Stimulated activated CD4-positive, alpha-beta T cell treated with anti-CD3 and anti-CD28 coated beads, Interleukin-1b, Interleukin-23, amount 100 ng/mL, for 48 hours (primary cell): ENCODE measurements at regions not wholly inside any gene's neighbourhood (a gene's known extent, or its start where the extent isn't known, plus 50 kb on each side); places are given as distances from the start of the nearest gene placed in this dataset.
"Not testable (repeated sequence)": the region's sequence is repeated elsewhere in the genome, so short reads cannot be mapped to it uniquely, and the experiment has no call there.

Experiments
- DNase-seq: peaks from one replicate; pipeline ENCODE4 v3.0.0-alpha.2; 2020

- DNase-seq = no peak
Measured at GRCh38 chr4:174066611-174067205, 216.8 kb downstream of the FBXO8 start.

GRCh38 chr4:174062831-174063230, 220.6 kb downstream of the FBXO8 start:
- no peak for DNase-seq

- DNase-seq = no peak
Measured at GRCh38 chr4:174061026-174061425, 222.4 kb downstream of the FBXO8 start.

- DNase-seq = no peak
Measured at GRCh38 chr4:174058846-174059245, 224.6 kb downstream of the FBXO8 start.

- no peak for DNase-seq
Measured at GRCh38 chr4:174056959-174057358, 226.5 kb downstream of the FBXO8 start.

- no peak for DNase-seq
Measured at GRCh38 chr4:174055344-174055743, 228.1 kb downstream of the FBXO8 start.

- DNase-seq = no peak
Measured at GRCh38 chr4:174053895-174054294, 229.6 kb downstream of the FBXO8 start.

- DNase-seq = no peak
Measured at GRCh38 chr4:174047363-174047762, 236.1 kb downstream of the FBXO8 start.

- DNase-seq = not testable (repeated sequence)
Measured at GRCh38 chr4:174045829-174046228, 237.6 kb downstream of the FBXO8 start.

GRCh38 chr4:174045381-174045780, 238.1 kb downstream of the FBXO8 start:
- DNase-seq = no peak

- no peak for DNase-seq
Measured at GRCh38 chr4:174041555-174042105, 241.8 kb downstream of the FBXO8 start.

GRCh38 chr4:174040287-174040686, 243.2 kb downstream of the FBXO8 start:
- DNase-seq = no peak

- no peak for DNase-seq
Measured at GRCh38 chr4:174038481-174038880, 245.0 kb downstream of the FBXO8 start.

- DNase-seq = no peak
Measured at GRCh38 chr4:174037631-174038030, 245.8 kb downstream of the FBXO8 start.

GRCh38 chr4:174037049-174037448, 246.4 kb downstream of the FBXO8 start:
- no peak for DNase-seq

- no peak for DNase-seq
Measured at GRCh38 chr4:174036576-174036975, 246.9 kb downstream of the FBXO8 start.

GRCh38 chr4:174036111-174036510, 247.4 kb downstream of the FBXO8 start:
- no peak for DNase-seq

GRCh38 chr4:174023641-174024040, 259.8 kb downstream of the FBXO8 start:
- DNase-seq = no peak

- no peak for DNase-seq
Measured at GRCh38 chr4:174018236-174018635, 265.2 kb downstream of the FBXO8 start.

GRCh38 chr4:174016251-174016650, 267.2 kb downstream of the FBXO8 start:
- no peak for DNase-seq

GRCh38 chr4:174012886-174013259, 270.6 kb downstream of the FBXO8 start:
- DNase-seq = no peak

- no peak for DNase-seq
Measured at GRCh38 chr4:174012135-174012885, 271.2 kb downstream of the FBXO8 start.

- no peak for DNase-seq
Measured at GRCh38 chr4:174010547-174010946, 272.9 kb downstream of the FBXO8 start.

- DNase-seq = no peak
Measured at GRCh38 chr4:174009686-174010451, 273.6 kb downstream of the FBXO8 start.
